CD4-positive, CD25-positive, alpha-beta regulatory T cell (primary cell): ENCODE measurements at regions not wholly inside any gene's neighbourhood (a gene's known extent, or its start where the extent isn't known, plus 50 kb on each side); places are given as distances from the start of the nearest gene placed in this dataset.

Source experiments
- ATAC-seq, 2 donors: fragments of 150-1000 bp; cut with Tn5 transposase; one replicate each; pipeline ENCODE4 v1.10.0; 2021; ENCODE audit warnings: low read depth in 2 of 2, moderate number of reproducible peaks in 2 of 2, moderate library complexity in 1 of 2
- DNase-seq, 3 donors: peaks; one replicate each; pipeline versions ENCODE4 v3.0.0 to v3.0.0-alpha.2; 2012 to 2022; ENCODE audit warnings: mixed read lengths in 1 of 3
- H3K27ac ChIP-seq: one replicate; pipeline ENCODE4 v1.7.0; 2013; ENCODE audit warnings: mild to moderate bottlenecking, low read length; ENCODE audit not compliant: insufficient read depth, poor library complexity, severe bottlenecking
- H3K27me3 ChIP-seq: one replicate; pipeline ENCODE4 v1.7.0; 2013; ENCODE audit warnings: low read length; ENCODE audit not compliant: control insufficient read depth, insufficient read depth
- H3K36me3 ChIP-seq: one replicate; pipeline ENCODE4 v1.7.0; 2013; ENCODE audit warnings: mild to moderate bottlenecking, low read length, moderate library complexity; ENCODE audit not compliant: control insufficient read depth, insufficient read depth
- H3K4me1 ChIP-seq: 2 replicates; pipeline ENCODE4 v1.7.0; 2013; ENCODE audit warnings: mild to moderate bottlenecking, low read length; ENCODE audit not compliant: insufficient read depth, control insufficient read depth, poor library complexity, severe bottlenecking
- H3K4me3 ChIP-seq: one replicate; pipeline ENCODE4 v1.7.0; 2013; ENCODE audit warnings: low read depth, mild to moderate bottlenecking, low read length, moderate library complexity
- H3K9me3 ChIP-seq, 2 experiments: 1 replicate in 1 of 2; 2 replicates in 1 of 2; pipeline ENCODE4 v1.7.0; 2013; ENCODE audit warnings: low read length in 2 of 2, mild to moderate bottlenecking in 1 of 2, moderate library complexity in 1 of 2; ENCODE audit not compliant: control insufficient read depth in 2 of 2
- H3K27ac Mint-ChIP-seq, 3 donors: one replicate each; pipeline ENCODE4 v1.8.0; 2020 to 2022; ENCODE audit warnings: mild to moderate bottlenecking in 3 of 3, mixed read lengths in 3 of 3, moderate library complexity in 2 of 3
- H3K27me3 Mint-ChIP-seq: one replicate; pipeline ENCODE4 v1.8.0; 2022; ENCODE audit warnings: mild to moderate bottlenecking, mixed read lengths
- H3K36me3 Mint-ChIP-seq: one replicate; pipeline ENCODE4 v1.8.0; 2020; ENCODE audit warnings: mixed read lengths
- H3K4me1 Mint-ChIP-seq, 4 donors: one replicate each; pipeline ENCODE4 v1.8.0; 2020 to 2022; ENCODE audit warnings: mixed read lengths in 4 of 4, mild to moderate bottlenecking in 1 of 4
- H3K4me3 Mint-ChIP-seq, 4 donors: one replicate each; pipeline ENCODE4 v1.8.0; 2020 to 2022; ENCODE audit warnings: mild to moderate bottlenecking in 4 of 4, mixed read lengths in 4 of 4, moderate library complexity in 3 of 4
- H3K9me3 Mint-ChIP-seq, 7 donors: one replicate each; pipeline ENCODE4 v1.8.0; 2020 to 2022; ENCODE audit warnings: mixed read lengths in 7 of 7, mild to moderate bottlenecking in 3 of 7, moderate library complexity in 2 of 7

- no peak for DNase-seq
- H3K4me3 Mint-ChIP-seq = no peak overlapping the region
- H3K36me3 Mint-ChIP-seq = no peaks in the 10 kb centered on the region
- H3K4me1 Mint-ChIP-seq = no peaks in the 10 kb centered on the region
- Histone ChIP-seq H3K4me1 (no peaks in the 10 kb centered on the region), H3K27me3 (no peaks in the 10 kb centered on the region), H3K4me3 (no peak overlapping the region), H3K9me3 (no peaks in the 10 kb centered on the region), H3K36me3 (no peaks in the 10 kb centered on the region), H3K27ac (no peak overlapping the region)
- peaks cover 0 to 6% (median 0%) of the 10 kb centered on the region in 7 donors for H3K9me3 Mint-ChIP-seq
- no peak for ATAC-seq
- H3K27ac Mint-ChIP-seq = no peak overlapping the region
- H3K27me3 Mint-ChIP-seq = no peaks in the 10 kb centered on the region
Observed at GRCh38 chr6:113140721-113141120, 716.4 kb upstream of the MARCKS start.

DNA sequence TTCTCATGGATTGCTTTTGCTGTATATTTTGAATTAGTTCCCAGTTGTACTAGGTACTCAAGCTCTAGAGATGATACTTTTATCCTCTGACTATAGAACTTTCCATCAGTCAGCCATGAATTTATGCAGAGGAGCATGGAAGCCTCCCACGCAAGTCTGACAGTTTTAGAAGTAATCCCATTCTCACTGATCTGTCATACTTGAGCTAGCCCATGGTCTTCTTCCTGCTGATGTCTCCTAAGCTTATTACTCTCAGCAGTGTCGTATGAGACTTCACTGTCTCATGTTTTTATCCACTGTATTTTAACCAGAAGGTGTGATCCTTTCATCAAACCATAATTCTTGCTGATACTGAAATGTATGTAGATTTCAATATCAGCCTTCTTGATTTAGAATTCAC is 715.2 kb upstream of the MARCKS start:
- no peak overlapping the region for H3K4me3 Mint-ChIP-seq

DNA sequence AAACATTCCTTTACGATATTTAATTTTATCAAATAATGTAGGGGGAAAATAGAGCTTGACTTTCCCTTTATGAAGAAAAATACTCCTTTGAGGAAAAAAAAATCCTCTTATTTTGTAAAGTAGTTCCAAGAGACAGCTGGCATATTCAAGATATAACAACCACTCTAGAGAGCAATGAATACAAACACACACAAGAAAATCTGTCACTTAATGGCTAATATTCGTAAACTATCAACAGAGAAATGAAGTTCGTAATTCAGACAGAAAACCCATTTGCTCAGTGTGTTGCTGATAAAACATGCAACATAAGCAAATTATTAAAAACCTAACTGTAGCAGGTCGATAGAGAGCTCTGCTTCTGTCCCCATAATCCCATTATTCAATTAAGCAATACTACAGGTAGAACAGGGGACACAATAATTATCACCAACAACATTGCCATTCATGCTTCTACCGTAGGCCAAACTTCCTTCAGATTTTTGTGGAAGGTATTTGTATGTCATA is 714.4 kb upstream of the MARCKS start:
- ATAC-seq = no peak
- Mint-ChIP-seq H3K27ac (no peak overlapping the region), H3K36me3 (no peaks in the 10 kb centered on the region), H3K4me1 (no peaks in the 10 kb centered on the region), H3K9me3 (peaks cover 0 to 7% (median 0%) of the 10 kb centered on the region in 7 donors), H3K4me3 (no peak overlapping the region), H3K27me3 (no peaks in the 10 kb centered on the region)
- Histone ChIP-seq H3K27ac (no peak overlapping the region), H3K27me3 (no peaks in the 10 kb centered on the region), H3K4me1 (no peaks in the 10 kb centered on the region), H3K4me3 (no peak overlapping the region), H3K9me3 (no peaks in the 10 kb centered on the region), H3K36me3 (no peaks in the 10 kb centered on the region)
- DNase-seq = no peak

More for the DNA sequence above, 715.2 kb upstream of the MARCKS start:
- no peaks in the 10 kb centered on the region for H3K36me3 ChIP-seq
- H3K4me1 ChIP-seq = no peaks in the 10 kb centered on the region
- ATAC-seq (no peak), DNase-seq (no peak)
- Mint-ChIP-seq H3K36me3 (no peaks in the 10 kb centered on the region), H3K27ac (no peak overlapping the region), H3K9me3 (peaks cover 0 to 6% (median 0%) of the 10 kb centered on the region in 7 donors), H3K4me1 (no peaks in the 10 kb centered on the region), H3K27me3 (no peaks in the 10 kb centered on the region)
- no peaks in the 10 kb centered on the region for H3K9me3 ChIP-seq
- H3K27ac ChIP-seq = no peak overlapping the region
- no peak overlapping the region for H3K4me3 ChIP-seq
- no peaks in the 10 kb centered on the region for H3K27me3 ChIP-seq

- H3K36me3 ChIP-seq = no peaks in the 10 kb centered on the region
- H3K27me3 Mint-ChIP-seq = no peaks in the 10 kb centered on the region
- H3K4me3 Mint-ChIP-seq = no peak overlapping the region
- peaks cover 0 to 11% (median 0%) of the 10 kb centered on the region in 7 donors for H3K9me3 Mint-ChIP-seq
- DNase-seq (no peak), ATAC-seq (no peak)
- H3K27ac ChIP-seq = no peak overlapping the region
- H3K4me3 ChIP-seq = no peak overlapping the region
- no peak overlapping the region for H3K27ac Mint-ChIP-seq
- H3K9me3 ChIP-seq = no peaks in the 10 kb centered on the region
- no peaks in the 10 kb centered on the region for H3K4me1 Mint-ChIP-seq
- H3K36me3 Mint-ChIP-seq = no peaks in the 10 kb centered on the region
- H3K27me3 ChIP-seq = no peaks in the 10 kb centered on the region
- H3K4me1 ChIP-seq = no peaks in the 10 kb centered on the region
Observed at GRCh38 chr6:113143206-113143605, 713.9 kb upstream of the MARCKS start.

DNA sequence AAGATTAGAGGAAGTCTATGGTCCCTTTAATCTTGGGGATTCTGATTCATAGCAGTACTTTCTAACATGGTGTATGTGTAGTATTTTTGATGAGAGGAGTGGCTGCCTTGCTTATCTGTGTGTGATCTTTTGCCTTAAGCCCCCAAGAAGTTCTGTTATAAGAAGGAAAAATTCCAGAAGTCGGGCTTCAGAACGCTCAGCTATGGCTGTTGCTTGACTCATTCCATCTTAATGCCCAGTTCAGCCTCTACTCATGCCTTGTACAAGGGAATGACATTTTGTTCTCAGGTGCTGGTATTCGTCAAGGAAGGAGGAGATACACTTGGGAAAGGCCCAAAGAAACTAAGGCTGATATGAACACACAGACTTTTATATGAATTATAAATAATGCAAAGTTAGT is 713.0 kb upstream of the MARCKS start:
- no peaks in the 10 kb centered on the region for H3K4me1 Mint-ChIP-seq
- no peak for ATAC-seq

GRCh38 chr6:113146878-113147277 is 710.3 kb upstream of the MARCKS start:
- H3K9me3 Mint-ChIP-seq = peaks cover 0 to 8% (median 0%) of the 10 kb centered on the region in 7 donors
- Histone ChIP-seq H3K27ac (no peak overlapping the region), H3K27me3 (no peaks in the 10 kb centered on the region), H3K4me3 (no peak overlapping the region), H3K36me3 (no peaks in the 10 kb centered on the region), H3K4me1 (no peaks in the 10 kb centered on the region), H3K9me3 (no peaks in the 10 kb centered on the region)
- H3K4me1 Mint-ChIP-seq = no peaks in the 10 kb centered on the region
- H3K27ac Mint-ChIP-seq = no peak overlapping the region
- H3K4me3 Mint-ChIP-seq = peak overlapping the region in 1 of 4 donors; percentile 39
- H3K36me3 Mint-ChIP-seq = no peaks in the 10 kb centered on the region
- no peaks in the 10 kb centered on the region for H3K27me3 Mint-ChIP-seq
- no peak for DNase-seq
- ATAC-seq = no peak

More for the DNA sequence above, 713.0 kb upstream of the MARCKS start:
- Histone ChIP-seq H3K36me3 (no peaks in the 10 kb centered on the region), H3K4me1 (no peaks in the 10 kb centered on the region), H3K9me3 (no peaks in the 10 kb centered on the region), H3K4me3 (no peak overlapping the region), H3K27me3 (no peaks in the 10 kb centered on the region), H3K27ac (no peak overlapping the region)
- no peaks in the 10 kb centered on the region for H3K27me3 Mint-ChIP-seq
- DNase-seq = no peak
- no peak overlapping the region for H3K27ac Mint-ChIP-seq
- H3K4me3 Mint-ChIP-seq = no peak overlapping the region
- peaks cover 0 to 11% (median 0%) of the 10 kb centered on the region in 7 donors for H3K9me3 Mint-ChIP-seq
- no peaks in the 10 kb centered on the region for H3K36me3 Mint-ChIP-seq

- Mint-ChIP-seq H3K27me3 (no peaks in the 10 kb centered on the region), H3K9me3 (peaks cover 0 to 5% (median 2%) of the 10 kb centered on the region in 7 donors), H3K27ac (no peak overlapping the region), H3K36me3 (no peaks in the 10 kb centered on the region), H3K4me1 (no peaks in the 10 kb centered on the region), H3K4me3 (no peak overlapping the region)
- H3K4me1 ChIP-seq = no peaks in the 10 kb centered on the region
- H3K9me3 ChIP-seq = no peaks in the 10 kb centered on the region
- no peak overlapping the region for H3K4me3 ChIP-seq
- no peak for DNase-seq
- H3K27ac ChIP-seq = no peak overlapping the region
- H3K36me3 ChIP-seq = no peaks in the 10 kb centered on the region
- no peak for ATAC-seq
- no peaks in the 10 kb centered on the region for H3K27me3 ChIP-seq
Observed at GRCh38 chr6:113147544-113147943, 709.6 kb upstream of the MARCKS start.

- Histone ChIP-seq H3K27me3 (no peaks in the 10 kb centered on the region), H3K9me3 (no peaks in the 10 kb centered on the region), H3K4me3 (no peak overlapping the region), H3K4me1 (no peaks in the 10 kb centered on the region), H3K36me3 (no peaks in the 10 kb centered on the region), H3K27ac (no peak overlapping the region)
- H3K9me3 Mint-ChIP-seq = peaks cover 0 to 5% (median 2%) of the 10 kb centered on the region in 7 donors
- ATAC-seq (no peak), DNase-seq (no peak)
- no peaks in the 10 kb centered on the region for H3K27me3 Mint-ChIP-seq
- H3K36me3 Mint-ChIP-seq = no peaks in the 10 kb centered on the region
- H3K27ac Mint-ChIP-seq = no peak overlapping the region
- no peak overlapping the region for H3K4me3 Mint-ChIP-seq
- H3K4me1 Mint-ChIP-seq = no peaks in the 10 kb centered on the region
Observed at GRCh38 chr6:113148566-113148965, 708.6 kb upstream of the MARCKS start.
